WERI-Rb-1 (cell line): ENCODE measurements at regions not wholly inside any gene's neighbourhood (a gene's known extent, or its start where the extent isn't known, plus 50 kb on each side); places are given as distances from the start of the nearest gene placed in this dataset.

Source experiments
- DNase-seq: peaks from one replicate; pipeline ENCODE4 v3.0.0-alpha.2; 2020
- H3K27ac ChIP-seq: fragments of 250-450 bp; sonication (Bioruptor Pico); 2 replicates; pipeline ENCODE4 v1.5.1; 2020; ENCODE audit warnings: mild to moderate bottlenecking, moderate library complexity
- H3K27me3 ChIP-seq: fragments of 250-450 bp; sonication (Bioruptor Pico); 2 replicates; pipeline ENCODE4 v1.5.1; 2021; ENCODE audit warnings: mild to moderate bottlenecking, low read depth, moderate library complexity; ENCODE audit not compliant: insufficient read depth, severe bottlenecking
- H3K36me3 ChIP-seq: fragments of 250-450 bp; sonication (Bioruptor Pico); 2 replicates; pipeline ENCODE4 v1.5.1; 2020; ENCODE audit warnings: mild to moderate bottlenecking, moderate library complexity
- H3K4me3 ChIP-seq: 2 replicates; pipeline ENCODE4 v1.5.1; 2011; ENCODE audit warnings: low read depth, mild to moderate bottlenecking, control low read depth, low read length
- H3K9me3 ChIP-seq: fragments of 250-450 bp; sonication (Bioruptor Pico); 2 replicates; pipeline ENCODE4 v1.5.1; 2021; ENCODE audit warnings: mild to moderate bottlenecking, moderate library complexity; ENCODE audit not compliant: severe bottlenecking
- TF ChIP-seq, protein P1 (sequence below): IDR thresholded peaks from 2 replicates; pipeline ENCODE4 v1.5.1; 2011; ENCODE audit warnings: low read depth, mild to moderate bottlenecking, control low read depth, inconsistent platforms, low read length

DNA sequence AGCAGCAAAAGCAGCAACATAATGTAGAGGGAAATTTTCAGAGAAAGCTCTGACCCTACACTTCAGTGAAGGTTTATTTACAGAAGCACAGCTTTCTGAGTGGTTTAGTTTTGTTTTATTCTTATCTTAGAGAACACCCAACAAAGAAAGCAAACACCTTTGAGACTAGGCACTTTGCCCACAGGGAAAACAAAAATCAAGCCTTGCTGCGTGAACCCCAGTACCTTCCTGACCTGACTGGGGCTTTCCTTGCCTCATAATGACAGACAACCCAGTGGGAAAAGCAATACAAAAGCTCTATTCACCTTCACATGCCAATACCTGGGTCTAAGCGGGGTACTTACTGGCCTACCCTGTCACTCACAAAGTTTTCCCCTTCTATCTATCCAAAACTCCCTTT is 189.8 kb downstream of the HINT1 start:
- Histone ChIP-seq H3K36me3 (no peaks in the 10 kb centered on the region), H3K9me3 (no peaks in the 10 kb centered on the region), H3K4me3 (no peak overlapping the region), H3K27ac (no peak overlapping the region), H3K27me3 (no peaks in the 10 kb centered on the region)
- no peak for DNase-seq
- TF ChIP-seq, protein P1, sequence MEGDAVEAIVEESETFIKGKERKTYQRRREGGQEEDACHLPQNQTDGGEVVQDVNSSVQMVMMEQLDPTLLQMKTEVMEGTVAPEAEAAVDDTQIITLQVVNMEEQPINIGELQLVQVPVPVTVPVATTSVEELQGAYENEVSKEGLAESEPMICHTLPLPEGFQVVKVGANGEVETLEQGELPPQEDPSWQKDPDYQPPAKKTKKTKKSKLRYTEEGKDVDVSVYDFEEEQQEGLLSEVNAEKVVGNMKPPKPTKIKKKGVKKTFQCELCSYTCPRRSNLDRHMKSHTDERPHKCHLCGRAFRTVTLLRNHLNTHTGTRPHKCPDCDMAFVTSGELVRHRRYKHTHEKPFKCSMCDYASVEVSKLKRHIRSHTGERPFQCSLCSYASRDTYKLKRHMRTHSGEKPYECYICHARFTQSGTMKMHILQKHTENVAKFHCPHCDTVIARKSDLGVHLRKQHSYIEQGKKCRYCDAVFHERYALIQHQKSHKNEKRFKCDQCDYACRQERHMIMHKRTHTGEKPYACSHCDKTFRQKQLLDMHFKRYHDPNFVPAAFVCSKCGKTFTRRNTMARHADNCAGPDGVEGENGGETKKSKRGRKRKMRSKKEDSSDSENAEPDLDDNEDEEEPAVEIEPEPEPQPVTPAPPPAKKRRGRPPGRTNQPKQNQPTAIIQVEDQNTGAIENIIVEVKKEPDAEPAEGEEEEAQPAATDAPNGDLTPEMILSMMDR = no peak

DNA sequence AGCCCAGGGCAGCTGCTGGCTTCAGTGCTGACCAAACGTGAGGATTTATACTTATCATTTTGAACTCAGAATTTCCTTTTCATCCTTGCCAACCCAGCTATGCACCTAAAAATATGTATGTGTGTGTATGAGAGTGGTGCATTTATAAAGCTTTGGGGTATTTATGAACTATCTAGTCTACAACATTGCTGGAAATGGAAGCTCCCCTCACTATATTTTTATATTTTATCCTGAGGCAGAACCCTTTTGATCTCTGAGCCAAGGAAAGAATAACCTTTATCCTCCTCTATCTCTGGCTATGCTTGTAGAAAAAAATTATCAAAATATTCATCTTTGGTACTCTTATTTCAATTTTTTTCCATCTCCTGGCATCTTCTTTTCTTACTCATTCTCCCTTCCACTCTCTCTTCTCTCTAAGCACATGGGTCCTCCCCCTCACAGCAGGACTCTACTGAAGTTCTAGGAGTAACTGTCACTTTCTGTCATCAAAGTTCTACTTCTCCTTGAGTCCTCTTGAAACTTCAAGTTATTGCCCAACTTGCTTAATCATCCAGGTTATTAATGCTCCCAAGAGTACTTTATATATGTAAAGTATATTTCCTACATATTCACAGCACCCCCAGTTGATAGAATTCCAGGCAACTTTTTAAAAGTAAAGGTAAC is 190.9 kb downstream of the HINT1 start:
- H3K27me3 ChIP-seq = no peaks in the 10 kb centered on the region
- no peak overlapping the region for H3K4me3 ChIP-seq
- TF ChIP-seq, protein P1 = no peak
- H3K36me3 ChIP-seq = no peaks in the 10 kb centered on the region
- DNase-seq = peak; percentile 44
- no peaks in the 10 kb centered on the region for H3K9me3 ChIP-seq
- no peak overlapping the region for H3K27ac ChIP-seq

DNA sequence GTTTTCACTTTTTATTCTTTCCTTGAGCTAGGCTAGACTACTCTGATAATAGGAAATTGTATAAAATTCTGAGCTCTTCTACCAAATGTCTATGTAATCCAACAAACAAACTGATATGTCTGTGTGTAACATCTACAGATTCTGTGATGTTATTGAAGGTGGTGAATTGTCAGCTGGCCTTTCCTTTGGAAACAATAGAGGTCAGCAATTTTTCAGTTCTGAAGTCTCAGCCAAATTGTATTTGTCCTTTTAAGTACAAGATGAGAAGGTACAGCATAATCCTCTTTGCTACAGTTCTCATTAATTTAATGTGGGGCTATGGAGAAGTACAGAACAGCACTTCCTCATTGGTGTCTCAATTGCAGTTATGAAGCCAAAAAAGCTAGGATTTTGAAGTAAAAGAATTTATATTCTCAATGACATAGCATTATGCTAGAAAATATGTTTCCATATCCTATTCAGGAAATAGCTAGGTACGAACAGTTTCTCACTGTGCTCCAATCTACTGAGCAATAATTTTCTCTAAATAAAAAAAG is 198.0 kb downstream of the HINT1 start:
- H3K9me3 ChIP-seq = no peaks in the 10 kb centered on the region
- TF ChIP-seq, protein P1 = no peak
- no peaks in the 10 kb centered on the region for H3K36me3 ChIP-seq
- H3K4me3 ChIP-seq = no peak overlapping the region
- DNase-seq = no peak
- no peak overlapping the region for H3K27ac ChIP-seq
- no peaks in the 10 kb centered on the region for H3K27me3 ChIP-seq

DNA sequence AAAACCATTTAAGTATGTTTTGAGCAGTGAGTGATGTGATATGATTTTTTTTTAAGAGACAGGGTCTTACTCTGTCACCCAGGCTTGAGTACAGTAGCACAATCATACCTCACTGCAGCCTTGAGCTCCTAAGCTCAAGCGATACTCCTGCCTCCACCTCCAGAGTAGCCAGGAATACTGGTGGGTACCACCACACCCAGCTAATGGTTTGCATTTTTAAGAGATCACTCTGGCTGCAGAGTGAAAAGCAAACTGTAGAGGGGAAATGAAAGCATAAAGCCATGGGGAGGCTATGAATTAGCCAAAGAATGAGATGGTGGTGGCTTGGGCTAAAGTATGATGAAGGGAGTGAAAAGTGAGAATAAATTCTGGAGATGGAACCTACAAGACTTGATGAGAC is 199.1 kb downstream of the HINT1 start:
- TF ChIP-seq, protein P1 = no peak
- DNase-seq = no peak
- no peaks in the 10 kb centered on the region for H3K27me3 ChIP-seq
- H3K27ac ChIP-seq = no peak overlapping the region
- H3K4me3 ChIP-seq = no peak overlapping the region
- H3K9me3 ChIP-seq = no peaks in the 10 kb centered on the region
- H3K36me3 ChIP-seq = no peaks in the 10 kb centered on the region

DNA sequence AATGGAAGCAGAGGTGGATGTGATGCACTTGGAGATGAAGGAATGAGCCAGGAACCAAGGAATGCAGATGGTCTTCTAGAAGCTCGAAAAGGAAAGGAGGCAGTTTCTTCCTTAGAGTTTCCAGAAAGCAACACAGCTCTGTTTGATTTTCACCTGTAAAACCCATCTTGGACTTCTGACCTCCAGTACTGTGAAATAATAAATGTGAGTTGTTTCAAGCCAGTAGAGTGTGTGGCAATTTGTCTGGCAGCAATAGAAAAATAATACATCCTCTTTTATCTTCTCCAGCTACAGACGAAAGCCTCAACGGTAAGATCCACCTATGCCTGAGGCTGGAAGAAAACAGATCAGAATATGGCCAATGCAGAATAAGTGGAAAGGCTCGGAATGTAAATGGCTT is 199.7 kb downstream of the HINT1 start:
- Histone ChIP-seq H3K4me3 (no peak overlapping the region), H3K27ac (no peak overlapping the region), H3K9me3 (no peaks in the 10 kb centered on the region), H3K36me3 (no peaks in the 10 kb centered on the region), H3K27me3 (no peaks in the 10 kb centered on the region)
- TF ChIP-seq, protein P1 = no peak
- no peak for DNase-seq
